H1 (cell line): ENCODE measurements at regions not wholly inside any gene's neighbourhood (a gene's known extent, or its start where the extent isn't known, plus 50 kb on each side); places are given as distances from the start of the nearest gene placed in this dataset.

ENCODE experiments used
- CTCF ChIA-PET: fragments of 300-600 bp; sonication (Branson Sonifier 250); formaldehyde crosslinking; loops from one replicate; lab custom pipeline; 2021; ENCODE audit not compliant: partially characterized antibody; lab: Charles Lee
- POLR2A ChIA-PET: fragments of 300-600 bp; sonication (Branson Sonifier 250); formaldehyde crosslinking; loops from one replicate; lab custom pipeline; 2021; ENCODE audit warnings: inconsistent platforms; ENCODE audit not compliant: partially characterized antibody; lab: Charles Lee
- DNase-seq, 2 experiments: peaks; one replicate each; pipeline versions ENCODE4 v3.0.0 to v3.0.0-alpha.2; 2010 to 2022; ENCODE audit warnings: low spot score in 2 of 2, low read depth in 1 of 2, mixed read lengths in 1 of 2
- FAIRE-seq: peaks from 2 replicates; lab custom pipeline; 2011; peaks lifted over from hg19 to GRCh38; lab: Jason Lieb, UNC
- H2AFZ ChIP-seq: 2 replicates; pipeline ENCODE4 v1.8.1; 2012; ENCODE audit warnings: low read length, inconsistent platforms
- H2AK5ac ChIP-seq: 2 replicates; pipeline ENCODE4 v1.6.1; 2013; ENCODE audit warnings: low read depth, low read length
- H2BK120ac ChIP-seq: replicated peaks from 2 replicates; pipeline ENCODE3; 2013; ENCODE audit warnings: low read depth, low read length, inconsistent platforms
- H2BK12ac ChIP-seq: 2 replicates; pipeline ENCODE4 v1.6.1; 2013; ENCODE audit warnings: low read depth, low read length
- H2BK15ac ChIP-seq: 2 replicates; pipeline ENCODE4 v1.6.1; 2013; ENCODE audit warnings: low read length
- H2BK20ac ChIP-seq: 2 replicates; pipeline ENCODE4 v1.6.1; 2013; ENCODE audit warnings: low read length
- H2BK5ac ChIP-seq: 2 replicates; pipeline ENCODE4 v1.6.1; 2013; ENCODE audit warnings: low read depth, low read length
- H3K14ac ChIP-seq: 2 replicates; pipeline ENCODE4 v1.6.1; 2013; ENCODE audit warnings: inconsistent platforms; ENCODE audit not compliant: insufficient read length
- H3K18ac ChIP-seq: 2 replicates; pipeline ENCODE4 v1.6.1; 2013; ENCODE audit warnings: low read length; ENCODE audit errors: extremely low read depth
- H3K23ac ChIP-seq: 2 replicates; pipeline ENCODE4 v1.6.1; 2013; ENCODE audit warnings: inconsistent platforms; ENCODE audit not compliant: insufficient read length
- H3K23me2 ChIP-seq: 2 replicates; pipeline ENCODE4 v1.6.1; 2013; ENCODE audit warnings: low read depth, low read length
- H3K27ac ChIP-seq: 2 replicates; pipeline ENCODE4 v1.6.1; 2011; ENCODE audit warnings: low read depth, low read length, inconsistent platforms
- H3K27me3 ChIP-seq, 4 experiments: replicated peaks in 1 of 4; 1 replicate in 1 of 4; 2 replicates in 3 of 4; pipeline versions ENCODE4 v1.6.1 to v1.8.1; 2011 to 2013; ENCODE audit warnings: low read length in 3 of 4, mild to moderate bottlenecking in 3 of 4, inconsistent platforms in 2 of 4, mixed read lengths in 2 of 4, moderate library complexity in 1 of 4; ENCODE audit not compliant: control insufficient read depth in 3 of 4, insufficient read depth in 3 of 4; ENCODE audit errors: extremely low read depth in 1 of 4
- H3K36me3 ChIP-seq, 4 experiments: 2 replicates each; pipeline versions ENCODE4 v1.6.1 to v1.8.1; 2011 to 2013; ENCODE audit warnings: mild to moderate bottlenecking in 4 of 4, low read length in 3 of 4, moderate library complexity in 2 of 4, control low read depth in 1 of 4, inconsistent platforms in 1 of 4; ENCODE audit not compliant: insufficient read depth in 4 of 4, control insufficient read depth in 2 of 4
- H3K4ac ChIP-seq: replicated peaks from 2 replicates; pipeline ENCODE3; 2013; ENCODE audit warnings: low read length, low read depth, mixed read lengths, inconsistent platforms; ENCODE audit not compliant: insufficient read length
- H3K4me1 ChIP-seq, 4 experiments: replicated peaks in 1 of 4; 1 replicate in 1 of 4; 2 replicates in 3 of 4; pipeline versions ENCODE4 v1.6.1 to v1.8.1; 2011 to 2013; ENCODE audit warnings: low read length in 3 of 4, inconsistent platforms in 2 of 4, mixed read lengths in 1 of 4; ENCODE audit not compliant: insufficient read depth in 4 of 4, control insufficient read depth in 3 of 4
- H3K4me2 ChIP-seq, 2 experiments: 2 replicates each; pipeline versions ENCODE4 v1.6.1 to v1.8.1; 2011 to 2013; ENCODE audit warnings: low read depth in 2 of 2, low read length in 2 of 2, control low read depth in 1 of 2, inconsistent platforms in 1 of 2, mild to moderate bottlenecking in 1 of 2; ENCODE audit not compliant: insufficient read depth in 1 of 2
- H3K4me3 ChIP-seq, 4 experiments: fragments of 200-600, 300-600 bp in 1 of 4; sonication (generic), shearing (Covaris generic), sonication (Bioruptor Twin) in 1 of 4; 2 replicates each; pipeline versions ENCODE4 v1.5.1 to v1.8.1; 2011 to 2016; ENCODE audit warnings: low read length in 4 of 4, low read depth in 3 of 4, control low read depth in 2 of 4, inconsistent platforms in 2 of 4, mild to moderate bottlenecking in 2 of 4, mixed read lengths in 1 of 4, moderate library complexity in 1 of 4; ENCODE audit not compliant: insufficient read depth in 2 of 4; ENCODE audit errors: extremely low read depth in 1 of 4
- H3K56ac ChIP-seq: replicated peaks from 2 replicates; pipeline ENCODE3; 2013; ENCODE audit warnings: low read depth, mild to moderate bottlenecking, mixed read lengths, low read length, inconsistent platforms; ENCODE audit not compliant: insufficient read length
- H3K79me1 ChIP-seq: 2 replicates; pipeline ENCODE4 v1.6.1; 2013; ENCODE audit warnings: low read depth, low read length, control low read depth
- H3K79me2 ChIP-seq, 2 experiments: 2 replicates each; pipeline versions ENCODE4 v1.6.1 to v1.8.1; 2012 to 2013; ENCODE audit warnings: low read length in 2 of 2, mild to moderate bottlenecking in 2 of 2, inconsistent platforms in 1 of 2; ENCODE audit not compliant: insufficient read depth in 2 of 2, control insufficient read depth in 1 of 2
- H3K9ac ChIP-seq, 4 experiments: replicated peaks in 1 of 4; 1 replicate in 1 of 4; 2 replicates in 3 of 4; pipeline versions ENCODE4 v1.6.1 to v1.8.1; 2011 to 2013; ENCODE audit warnings: low read depth in 3 of 4, low read length in 3 of 4, control low read depth in 2 of 4, mild to moderate bottlenecking in 2 of 4, moderate library complexity in 2 of 4, inconsistent platforms in 1 of 4; ENCODE audit errors: extremely low read depth in 1 of 4
- H3K9me3 ChIP-seq, 2 experiments: 2 replicates each; pipeline versions ENCODE4 v1.6.1 to v1.8.1; 2012 to 2013; ENCODE audit warnings: mild to moderate bottlenecking in 2 of 2, moderate library complexity in 2 of 2, control low read depth in 1 of 2, inconsistent platforms in 1 of 2, low read depth in 1 of 2, low read length in 1 of 2, mixed read lengths in 1 of 2; ENCODE audit not compliant: insufficient read depth in 2 of 2
- H4K20me1 ChIP-seq, 2 experiments: replicated peaks in 1 of 2; 2 replicates each; pipeline versions ENCODE3 to v1.8.1; 2011 to 2013; ENCODE audit warnings: inconsistent platforms in 2 of 2, low read length in 2 of 2, mild to moderate bottlenecking in 1 of 2; ENCODE audit not compliant: insufficient read depth in 2 of 2, control insufficient read depth in 1 of 2
- H4K5ac ChIP-seq: 2 replicates; pipeline ENCODE4 v1.6.1; 2013; ENCODE audit warnings: low read length, low read depth, mixed read lengths, inconsistent platforms; ENCODE audit not compliant: insufficient read length
- H4K8ac ChIP-seq: 2 replicates; pipeline ENCODE4 v1.8.0; 2013; ENCODE audit warnings: mild to moderate bottlenecking, moderate library complexity, low read length, inconsistent platforms; ENCODE audit not compliant: insufficient read depth; ENCODE audit errors: extremely low read depth
- H4K91ac ChIP-seq: replicated peaks from 2 replicates; pipeline ENCODE3; 2013; ENCODE audit warnings: low read length, mixed read lengths, inconsistent platforms; ENCODE audit not compliant: insufficient read length
- ATF2 ChIP-seq: IDR thresholded peaks from 2 replicates; pipeline ENCODE4 v1.6.1; 2012; ENCODE audit warnings: low read length, inconsistent platforms
- CBX8 ChIP-seq: fragments of 300-800, 300-1000 bp; sonication (generic); IDR thresholded peaks from 2 replicates; pipeline ENCODE4 v1.7.1; 2016; ENCODE audit warnings: low read depth, low read length, borderline replicate concordance
- CHD1 ChIP-seq: IDR thresholded peaks from 2 replicates; pipeline ENCODE4 v1.6.1; 2012; ENCODE audit warnings: low read depth, low read length, improper control_type of control experiment
- CTCF ChIP-seq, 3 experiments: IDR thresholded peaks; 1 replicate in 2 of 3; 2 replicates in 1 of 3; pipeline versions ENCODE4 v1.5.1 to v1.6.1; 2011; ENCODE audit warnings: low read length in 3 of 3, mild to moderate bottlenecking in 3 of 3, inconsistent platforms in 2 of 3, low read depth in 1 of 3, moderate library complexity in 1 of 3; ENCODE audit not compliant: insufficient read depth in 1 of 3; ENCODE audit errors: control extremely low read depth in 1 of 3
- KDM1A ChIP-seq: fragments of 200-600, 300-600 bp; sonication (generic); IDR thresholded peaks from 2 replicates; pipeline ENCODE4 v1.7.1; 2016; ENCODE audit warnings: mild to moderate bottlenecking, low read length, borderline replicate concordance
- KDM5A ChIP-seq: fragments of 200-600 bp; IDR thresholded peaks from 2 replicates; pipeline ENCODE4 v1.7.1; 2012; ENCODE audit warnings: mild to moderate bottlenecking, low read length, inconsistent platforms, mixed read lengths
- RXRA ChIP-seq: IDR thresholded peaks from 2 replicates; pipeline ENCODE4 v1.6.1; 2011; ENCODE audit warnings: low read depth, mild to moderate bottlenecking, low read length, moderate library complexity; ENCODE audit not compliant: insufficient read depth
- SP4 ChIP-seq: IDR thresholded peaks from 2 replicates; pipeline ENCODE4 v1.6.1; 2012; ENCODE audit warnings: low read length, inconsistent platforms
- SUZ12 ChIP-seq: fragments of 200-600 bp; sonication (generic); IDR thresholded peaks from 2 replicates; pipeline ENCODE4 v1.6.1; 2012; ENCODE audit warnings: mild to moderate bottlenecking, inconsistent platforms, low read length, moderate library complexity, mixed read lengths
- TAF7 ChIP-seq: optimal IDR thresholded peaks from 2 replicates; pipeline ENCODE3; 2011; ENCODE audit warnings: low read depth, mild to moderate bottlenecking, inconsistent platforms, low read length, moderate library complexity, borderline replicate concordance
- WGBS, 2 experiments: shearing (Covaris generic) in 1 of 2; methylation state at CpG; one replicate each; pipeline versions ENCODE4 v1.1.6 to v1.1.7; 2013 to 2015; ENCODE audit warnings: low lambda C conversion rate in 2 of 2, mixed read lengths in 2 of 2, inconsistent platforms in 1 of 2, low coverage in 1 of 2, missing lambda C conversion rate in 1 of 2; ENCODE audit not compliant: insufficient replicate concordance in 2 of 2, insufficient coverage in 1 of 2, insufficient read length in 1 of 2; ENCODE audit errors: extremely low coverage in 1 of 2, missing lambda C conversion rate in 1 of 2; 5-methylcytosine and 5-hydroxymethylcytosine counted together

- Histone ChIP-seq H2AK5ac (no peak overlapping the region), H3K79me2 (no peaks in the 10 kb centered on the region), H2AFZ (no peak overlapping the region), H4K91ac (peak overlapping the region; percentile 72), H3K4me3 (no peak overlapping the region), H3K27ac (no peak overlapping the region; the same call in 1 of the 2 replicates), H2BK15ac (no peak overlapping the region), H4K20me1 (peaks cover 0 to 11% of the 10 kb centered on the region in 2 experiments), H3K36me3 (no peaks in the 10 kb centered on the region; a peak in 1 of 8 replicates), H3K56ac (no peak overlapping the region), H4K5ac (no peak overlapping the region), H3K23ac (no peak overlapping the region), H2BK5ac (no peak overlapping the region), H3K27me3 (no peaks in the 10 kb centered on the region; a peak in 1 of 7 replicates), H3K4ac (peak overlapping the region; percentile 32), H4K8ac (no peak overlapping the region), H2BK120ac (no peak overlapping the region), H3K4me2 (no peak overlapping the region), H3K18ac (peak overlapping the region; percentile 78), H3K23me2 (peaks cover 10% of the 10 kb centered on the region), H3K14ac (no peak overlapping the region), H3K4me1 (peaks cover 2 to 32% (median 22%) of the 10 kb centered on the region in 4 experiments), H3K79me1 (no peaks in the 10 kb centered on the region), H2BK20ac (no peak overlapping the region), H2BK12ac (peak overlapping the region; percentile 23; the same call in 1 of the 2 replicates), H3K9me3 (peaks cover 0 to 3% of the 10 kb centered on the region in 2 experiments; a peak in 1 of 4 replicates), H3K9ac (no peak overlapping the region)
- FAIRE-seq (no peak), DNase-seq (no peak)
- WGBS, 2 experiments = 76% methylated on average over 11 of the region's 11 CpGs; no CpG with 5 or more reads in 1 of the 2 experiments
- CTCF ChIA-PET = interaction anchor here (0.7 to 1.9 kb wide), 3 partner anchors 31 to 138 kb away, joined by 3 to 6 read pairs (median 3); partner anchors contain the start of gene OLFM1
- POLR2A ChIA-PET = no interaction called here
- no peak for TF ChIP-seq CBX8
- TF ChIP-seq RXRA = no peak
- no peak for TF ChIP-seq ATF2
- TF ChIP-seq CHD1 = no peak
- no peak for TF ChIP-seq TAF7
- TF ChIP-seq SP4 = no peak
- no peak for TF ChIP-seq KDM5A
- TF ChIP-seq KDM1A = no peak
- TF ChIP-seq SUZ12 = no peak
- no peak for TF ChIP-seq CTCF (IDR thresholded peaks at IDR 0.05; ENCODE audit: control extremely low read depth in 1 of 3, insufficient read depth in 1 of 3, low read depth in 1 of 3, low read length in 3 of 3)
Observed at GRCh38 chr9:135223831-135224230, 136.4 kb downstream of the OLFM1 start.
